VCaP (cell line): ENCODE measurements at regions not wholly inside any gene's neighbourhood (a gene's known extent, or its start where the extent isn't known, plus 50 kb on each side); places are given as distances from the start of the nearest gene placed in this dataset.

ENCODE experiments used
- H3K27ac ChIP-seq: fragments of 450-650 bp; 2 replicates; pipeline ENCODE4 v1.5.1; 2017
- TF ChIP-seq, protein P1 (sequence below): fragments of 450-650 bp; conservative IDR thresholded peaks from 2 replicates; pipeline ENCODE4 v1.5.1; 2017; ENCODE audit warnings: mild to moderate bottlenecking, moderate library complexity

DNA sequence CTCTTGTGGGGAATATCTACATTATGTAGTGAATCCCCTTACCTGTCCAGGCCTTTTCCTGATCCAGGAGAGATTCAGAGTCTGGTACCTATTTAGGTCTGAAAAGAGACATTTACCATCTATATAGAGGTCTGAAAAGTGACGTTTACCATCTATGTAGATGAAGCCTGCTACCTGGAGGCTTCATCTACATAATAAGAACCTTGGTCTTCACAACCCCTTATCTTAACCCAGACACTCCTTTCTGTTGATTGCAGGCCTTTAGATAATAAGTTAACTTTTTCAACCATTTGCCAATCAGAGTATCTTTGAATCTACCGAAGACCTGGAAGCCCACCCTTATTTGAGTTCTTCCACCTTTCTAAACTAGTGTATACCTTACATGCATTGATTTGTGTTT lies 113.0 kb upstream of the DMRT1 start:
- TF ChIP-seq, protein P1, sequence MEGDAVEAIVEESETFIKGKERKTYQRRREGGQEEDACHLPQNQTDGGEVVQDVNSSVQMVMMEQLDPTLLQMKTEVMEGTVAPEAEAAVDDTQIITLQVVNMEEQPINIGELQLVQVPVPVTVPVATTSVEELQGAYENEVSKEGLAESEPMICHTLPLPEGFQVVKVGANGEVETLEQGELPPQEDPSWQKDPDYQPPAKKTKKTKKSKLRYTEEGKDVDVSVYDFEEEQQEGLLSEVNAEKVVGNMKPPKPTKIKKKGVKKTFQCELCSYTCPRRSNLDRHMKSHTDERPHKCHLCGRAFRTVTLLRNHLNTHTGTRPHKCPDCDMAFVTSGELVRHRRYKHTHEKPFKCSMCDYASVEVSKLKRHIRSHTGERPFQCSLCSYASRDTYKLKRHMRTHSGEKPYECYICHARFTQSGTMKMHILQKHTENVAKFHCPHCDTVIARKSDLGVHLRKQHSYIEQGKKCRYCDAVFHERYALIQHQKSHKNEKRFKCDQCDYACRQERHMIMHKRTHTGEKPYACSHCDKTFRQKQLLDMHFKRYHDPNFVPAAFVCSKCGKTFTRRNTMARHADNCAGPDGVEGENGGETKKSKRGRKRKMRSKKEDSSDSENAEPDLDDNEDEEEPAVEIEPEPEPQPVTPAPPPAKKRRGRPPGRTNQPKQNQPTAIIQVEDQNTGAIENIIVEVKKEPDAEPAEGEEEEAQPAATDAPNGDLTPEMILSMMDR = no peak
- no peak overlapping the region for H3K27ac ChIP-seq

DNA sequence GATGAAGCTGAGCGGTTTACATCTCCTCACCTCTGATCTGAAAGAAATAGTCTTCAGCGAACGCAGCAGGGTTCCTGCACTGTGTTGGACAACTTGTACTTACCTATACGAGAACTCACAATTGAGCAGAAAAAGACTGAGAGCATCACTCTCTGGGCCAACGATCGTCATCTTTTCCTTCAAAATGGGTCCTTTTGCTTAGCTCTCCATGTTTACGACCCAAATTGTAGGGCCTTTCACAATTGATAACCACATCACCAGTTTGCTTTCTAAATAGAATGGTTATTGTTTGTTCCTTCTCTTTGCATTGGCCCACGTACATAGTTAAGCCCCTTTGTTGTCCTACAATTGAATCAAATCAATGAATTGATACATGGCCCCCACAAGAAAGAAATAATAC lies 110.0 kb upstream of the DMRT1 start:
- H3K27ac ChIP-seq = no peak overlapping the region
- TF ChIP-seq, protein P1 = no peak

DNA sequence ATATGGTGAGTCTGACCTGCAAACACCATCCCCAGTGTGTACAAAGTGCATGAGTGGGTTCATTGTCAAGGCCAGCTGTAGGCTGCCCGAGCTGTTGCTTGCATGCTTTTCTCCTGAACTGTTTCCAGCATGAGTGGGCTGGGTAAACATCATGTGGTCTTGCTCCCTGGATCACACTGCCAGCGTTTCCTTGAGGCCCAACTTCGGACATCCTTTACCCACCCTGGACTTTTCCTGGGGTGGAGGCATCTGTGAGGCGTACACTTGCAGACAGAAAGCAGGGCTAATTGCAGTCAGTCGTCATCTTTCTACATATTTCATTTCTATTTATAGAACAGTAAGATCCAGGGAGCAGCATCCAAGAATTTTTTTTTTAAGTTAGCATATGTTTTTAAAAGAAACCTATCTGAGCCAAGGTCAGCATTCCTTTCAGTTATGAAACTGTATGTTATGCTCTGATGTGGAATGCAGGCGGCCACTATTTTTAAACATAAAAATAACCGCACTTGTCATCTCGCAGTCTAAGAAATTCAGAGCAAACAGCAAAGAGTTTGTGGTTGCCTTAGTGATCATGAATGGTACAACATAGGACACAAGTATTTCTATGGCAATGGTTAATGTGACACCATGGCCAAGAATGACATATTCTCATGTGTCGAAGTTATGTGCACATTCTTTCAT lies 106.5 kb upstream of the DMRT1 start:
- no peak overlapping the region for H3K27ac ChIP-seq
- TF ChIP-seq, protein P1 = no peak

DNA sequence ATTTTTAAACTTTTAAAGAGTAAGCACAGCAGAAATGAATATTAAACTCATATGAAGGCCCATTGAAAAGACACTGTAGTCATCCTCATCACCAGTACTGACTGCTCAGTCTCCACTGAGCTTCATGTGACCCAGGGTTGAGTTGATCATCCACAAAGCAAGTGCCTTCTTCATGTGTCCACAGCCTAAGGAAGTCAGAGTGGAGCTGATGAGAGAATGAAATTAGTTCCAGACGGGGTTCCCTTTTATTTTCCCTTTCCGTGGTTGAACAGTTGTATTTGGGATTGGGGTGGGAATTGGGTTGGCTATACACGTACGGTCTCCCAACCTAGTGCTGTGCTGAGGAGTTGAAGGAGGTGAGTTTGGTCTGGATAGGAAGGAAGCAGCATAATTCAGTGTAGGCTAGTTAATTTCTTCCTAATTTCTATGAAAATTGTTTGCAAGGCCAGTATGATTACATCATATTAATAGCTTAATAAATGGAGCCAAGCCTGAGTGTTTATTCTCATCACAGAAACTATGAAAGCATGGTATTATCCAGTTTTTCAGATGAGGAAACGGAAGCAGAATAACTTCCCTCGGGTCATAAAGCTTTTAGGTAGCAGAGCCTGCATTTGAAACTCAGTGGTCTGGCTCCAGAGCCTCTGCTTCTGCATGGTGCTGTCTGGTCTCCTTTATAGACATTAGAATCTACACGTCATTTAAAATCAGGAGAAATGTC lies 103.9 kb upstream of the DMRT1 start:
- H3K27ac ChIP-seq = no peak overlapping the region
- TF ChIP-seq, protein P1 = no peak

DNA sequence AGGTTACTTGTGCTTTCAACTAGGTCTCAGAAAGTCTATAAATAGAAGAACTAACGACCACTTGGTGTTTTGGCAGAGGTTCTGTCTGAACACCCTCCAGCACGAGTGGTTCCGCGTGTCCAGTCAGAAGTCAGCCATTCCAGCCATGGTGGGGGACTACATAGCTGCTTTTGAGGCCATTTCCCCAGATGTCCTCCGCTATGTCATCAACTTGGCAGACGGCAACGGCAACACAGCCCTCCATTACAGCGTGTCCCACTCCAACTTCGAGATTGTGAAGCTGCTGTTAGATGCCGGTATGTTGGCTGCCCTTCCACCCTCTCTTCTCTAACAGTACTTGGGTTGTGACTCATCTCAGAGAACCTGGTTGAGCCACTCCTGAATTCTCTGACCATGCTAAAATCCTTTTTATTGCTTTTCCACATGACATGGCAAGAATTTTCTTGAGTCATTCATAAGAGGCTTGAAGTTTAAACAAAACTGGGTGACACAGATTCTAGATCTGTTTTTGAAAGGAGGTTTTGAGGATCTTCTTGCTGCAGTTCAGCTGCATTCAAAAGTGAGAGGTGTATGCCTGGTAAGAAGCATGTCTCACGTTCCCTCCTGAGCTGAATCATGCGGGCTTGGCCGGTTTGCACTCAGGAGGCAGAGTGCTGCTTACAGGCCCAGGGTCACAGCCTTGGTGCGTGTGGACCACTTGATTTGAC lies 103.1 kb upstream of the DMRT1 start:
- TF ChIP-seq, protein P1 = no peak
- H3K27ac ChIP-seq = no peak overlapping the region

DNA sequence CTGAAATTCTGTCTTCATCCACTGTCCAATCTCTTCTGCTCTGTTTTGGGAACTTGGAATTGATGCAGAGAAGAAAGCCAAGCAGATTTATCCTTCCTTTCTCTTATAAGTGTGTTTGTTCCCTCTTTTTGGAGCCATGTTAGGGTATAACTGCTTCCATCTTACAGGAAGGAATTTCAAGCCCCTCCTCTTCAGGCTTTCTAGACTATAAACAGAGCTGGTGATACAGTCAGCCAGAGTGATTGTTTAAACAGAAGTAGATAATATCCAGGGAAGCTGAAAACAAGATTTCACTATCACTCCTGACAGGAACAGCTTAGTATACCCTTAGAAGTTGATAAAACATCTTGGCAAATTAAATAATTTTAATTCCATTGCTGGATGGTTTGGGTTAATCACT lies 102.1 kb upstream of the DMRT1 start:
- H3K27ac ChIP-seq = no peak overlapping the region
- TF ChIP-seq, protein P1 = no peak

DNA sequence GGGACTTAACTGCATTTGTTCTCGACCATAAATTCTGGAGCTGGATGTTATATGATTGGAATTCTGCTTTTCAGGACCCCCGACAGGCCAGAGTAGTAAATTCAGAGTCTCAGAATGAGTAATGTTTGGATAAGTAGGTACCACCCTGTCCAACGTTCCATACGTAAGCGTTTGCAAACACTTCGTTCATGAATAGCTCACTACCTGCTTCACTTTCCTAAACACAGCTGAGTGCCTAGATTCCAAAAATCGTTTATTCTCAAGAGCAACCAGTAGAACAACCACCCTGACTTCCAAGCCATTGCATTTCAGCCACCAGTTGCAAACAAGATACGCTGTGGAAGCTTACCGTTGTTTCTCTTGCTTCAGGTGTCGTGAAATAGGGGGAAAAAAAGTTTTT lies 101.3 kb upstream of the DMRT1 start:
- no peak overlapping the region for H3K27ac ChIP-seq
- TF ChIP-seq, protein P1 = no peak
